CD4-positive, CD25-positive, alpha-beta regulatory T cell (primary cell): ENCODE measurements at regions not wholly inside any gene's neighbourhood (a gene's known extent, or its start where the extent isn't known, plus 50 kb on each side); places are given as distances from the start of the nearest gene placed in this dataset.

Experiments
- ATAC-seq, 2 donors: fragments of 150-1000 bp; cut with Tn5 transposase; one replicate each; pipeline ENCODE4 v1.10.0; 2021; ENCODE audit warnings: low read depth in 2 of 2, moderate number of reproducible peaks in 2 of 2, moderate library complexity in 1 of 2
- DNase-seq, 3 donors: peaks; one replicate each; pipeline versions ENCODE4 v3.0.0 to v3.0.0-alpha.2; 2012 to 2022; ENCODE audit warnings: mixed read lengths in 1 of 3
- H3K27ac ChIP-seq: one replicate; pipeline ENCODE4 v1.7.0; 2013; ENCODE audit warnings: mild to moderate bottlenecking, low read length; ENCODE audit not compliant: insufficient read depth, poor library complexity, severe bottlenecking
- H3K27me3 ChIP-seq: one replicate; pipeline ENCODE4 v1.7.0; 2013; ENCODE audit warnings: low read length; ENCODE audit not compliant: control insufficient read depth, insufficient read depth
- H3K36me3 ChIP-seq: one replicate; pipeline ENCODE4 v1.7.0; 2013; ENCODE audit warnings: mild to moderate bottlenecking, low read length, moderate library complexity; ENCODE audit not compliant: control insufficient read depth, insufficient read depth
- H3K4me1 ChIP-seq: 2 replicates; pipeline ENCODE4 v1.7.0; 2013; ENCODE audit warnings: mild to moderate bottlenecking, low read length; ENCODE audit not compliant: insufficient read depth, control insufficient read depth, poor library complexity, severe bottlenecking
- H3K4me3 ChIP-seq: one replicate; pipeline ENCODE4 v1.7.0; 2013; ENCODE audit warnings: low read depth, mild to moderate bottlenecking, low read length, moderate library complexity
- H3K9me3 ChIP-seq, 2 experiments: 1 replicate in 1 of 2; 2 replicates in 1 of 2; pipeline ENCODE4 v1.7.0; 2013; ENCODE audit warnings: low read length in 2 of 2, mild to moderate bottlenecking in 1 of 2, moderate library complexity in 1 of 2; ENCODE audit not compliant: control insufficient read depth in 2 of 2
- H3K27ac Mint-ChIP-seq, 3 donors: one replicate each; pipeline ENCODE4 v1.8.0; 2020 to 2022; ENCODE audit warnings: mild to moderate bottlenecking in 3 of 3, mixed read lengths in 3 of 3, moderate library complexity in 2 of 3
- H3K27me3 Mint-ChIP-seq: one replicate; pipeline ENCODE4 v1.8.0; 2022; ENCODE audit warnings: mild to moderate bottlenecking, mixed read lengths
- H3K36me3 Mint-ChIP-seq: one replicate; pipeline ENCODE4 v1.8.0; 2020; ENCODE audit warnings: mixed read lengths
- H3K4me1 Mint-ChIP-seq, 4 donors: one replicate each; pipeline ENCODE4 v1.8.0; 2020 to 2022; ENCODE audit warnings: mixed read lengths in 4 of 4, mild to moderate bottlenecking in 1 of 4
- H3K4me3 Mint-ChIP-seq, 4 donors: one replicate each; pipeline ENCODE4 v1.8.0; 2020 to 2022; ENCODE audit warnings: mild to moderate bottlenecking in 4 of 4, mixed read lengths in 4 of 4, moderate library complexity in 3 of 4
- H3K9me3 Mint-ChIP-seq, 7 donors: one replicate each; pipeline ENCODE4 v1.8.0; 2020 to 2022; ENCODE audit warnings: mixed read lengths in 7 of 7, mild to moderate bottlenecking in 3 of 7, moderate library complexity in 2 of 7

DNA sequence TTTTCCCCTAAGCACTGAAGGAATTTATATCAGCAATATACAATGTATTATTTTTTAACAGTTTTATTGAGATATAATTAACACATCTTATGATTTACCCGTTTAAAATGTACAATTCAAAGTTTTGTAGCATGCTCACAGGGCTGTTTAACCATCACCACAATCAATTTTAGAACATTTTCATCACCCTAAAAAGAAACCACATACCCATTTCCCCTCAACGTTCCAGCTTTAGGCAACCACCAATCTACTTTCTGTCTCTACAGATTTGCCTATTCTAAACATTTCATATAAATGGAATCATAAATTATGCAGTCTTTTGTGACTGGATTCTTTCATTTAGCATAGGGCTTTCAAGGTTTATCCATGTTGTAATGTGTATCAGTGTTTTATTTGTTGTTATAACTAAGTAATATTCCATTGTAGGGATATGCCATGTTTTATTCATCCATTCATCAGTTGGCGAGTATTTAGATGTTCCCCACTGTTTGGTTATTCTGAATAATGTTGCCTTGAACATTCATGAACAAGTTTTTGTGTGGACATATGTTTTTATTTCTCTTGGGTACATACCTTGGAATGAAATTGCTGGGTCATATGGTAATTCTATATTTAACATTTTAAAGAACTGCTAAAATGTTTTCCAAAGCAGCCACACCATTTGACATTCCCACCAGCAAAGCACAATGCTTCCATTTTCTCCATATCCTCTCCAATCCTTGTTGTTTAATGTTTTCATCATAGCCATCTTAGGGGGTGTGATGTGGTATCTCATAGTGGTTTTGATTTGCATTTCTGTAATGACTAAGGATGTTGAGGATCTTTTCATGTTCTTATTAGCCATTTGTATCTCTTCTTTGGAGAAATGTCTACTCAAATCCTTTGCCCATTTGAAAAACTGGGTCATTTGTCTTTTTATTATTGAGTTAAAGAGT lies 188.5 kb downstream of the TM2D1 start:
- Histone ChIP-seq H3K9me3 (no peaks in the 10 kb centered on the region), H3K4me1 (no peaks in the 10 kb centered on the region), H3K4me3 (no peak overlapping the region), H3K27ac (no peak overlapping the region), H3K36me3 (no peaks in the 10 kb centered on the region), H3K27me3 (no peaks in the 10 kb centered on the region)
- DNase-seq: no peak
- Mint-ChIP-seq H3K9me3 (no peaks in the 10 kb centered on the region), H3K4me1 (no peaks in the 10 kb centered on the region), H3K36me3 (no peaks in the 10 kb centered on the region), H3K27me3 (no peaks in the 10 kb centered on the region), H3K27ac (no peak overlapping the region), H3K4me3 (no peak overlapping the region)
- no peak for ATAC-seq

DNA sequence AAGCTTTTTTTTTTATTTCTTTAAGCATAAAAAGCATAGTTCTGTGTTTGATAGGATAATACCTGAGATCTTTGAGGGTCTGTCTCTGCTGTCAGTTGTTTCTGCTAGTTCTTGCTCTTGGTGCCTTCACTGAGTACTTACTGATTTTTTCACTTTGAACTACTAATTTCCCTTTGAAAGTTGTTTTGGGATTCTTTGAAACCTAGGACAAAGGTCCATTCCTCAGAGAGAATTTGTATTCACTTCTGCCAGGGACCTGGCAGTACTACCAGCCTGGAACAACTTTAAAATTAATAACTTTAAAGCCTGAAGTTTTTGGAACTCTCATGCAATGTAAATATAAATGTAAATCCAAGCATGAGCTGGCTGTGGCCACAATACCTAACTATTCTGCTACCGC lies 190.1 kb downstream of the TM2D1 start:
- DNase-seq (no peak), ATAC-seq (no peak)
- Mint-ChIP-seq H3K27ac (no peak overlapping the region), H3K4me1 (no peaks in the 10 kb centered on the region), H3K9me3 (no peaks in the 10 kb centered on the region), H3K4me3 (no peak overlapping the region), H3K36me3 (no peaks in the 10 kb centered on the region), H3K27me3 (no peaks in the 10 kb centered on the region)
- H3K4me1 ChIP-seq: no peaks in the 10 kb centered on the region
- H3K9me3 ChIP-seq: no peaks in the 10 kb centered on the region
- no peaks in the 10 kb centered on the region for H3K36me3 ChIP-seq
- H3K27ac ChIP-seq: no peak overlapping the region
- no peak overlapping the region for H3K4me3 ChIP-seq
- H3K27me3 ChIP-seq: no peaks in the 10 kb centered on the region

DNA sequence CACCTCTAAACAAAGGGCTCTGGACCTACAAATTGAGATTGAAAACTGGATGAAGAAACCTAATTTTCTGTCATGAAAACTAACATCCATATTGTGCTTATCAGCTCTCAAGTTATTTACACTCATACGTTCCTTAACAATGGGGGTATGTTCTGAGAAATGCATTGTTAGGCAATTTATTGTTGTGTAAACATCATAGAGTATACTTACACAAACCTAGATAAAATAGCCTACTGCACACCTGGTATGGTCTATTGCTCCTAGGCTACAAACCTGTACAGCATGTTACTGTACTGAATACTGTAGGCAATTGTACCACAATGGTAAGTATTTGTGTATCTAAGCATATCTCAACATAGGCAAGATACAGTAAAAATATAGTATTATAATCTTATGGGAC lies 191.4 kb downstream of the TM2D1 start:
- H3K4me3 Mint-ChIP-seq: no peak overlapping the region
- no peaks in the 10 kb centered on the region for H3K9me3 ChIP-seq
- H3K4me1 ChIP-seq: no peaks in the 10 kb centered on the region
- DNase-seq (no peak), ATAC-seq (no peak)
- H3K4me1 Mint-ChIP-seq: no peaks in the 10 kb centered on the region
- no peaks in the 10 kb centered on the region for H3K9me3 Mint-ChIP-seq
- no peaks in the 10 kb centered on the region for H3K27me3 ChIP-seq
- no peak overlapping the region for H3K27ac ChIP-seq
- no peak overlapping the region for H3K4me3 ChIP-seq
- H3K36me3 Mint-ChIP-seq: no peaks in the 10 kb centered on the region
- no peaks in the 10 kb centered on the region for H3K36me3 ChIP-seq
- no peaks in the 10 kb centered on the region for H3K27me3 Mint-ChIP-seq
- H3K27ac Mint-ChIP-seq: no peak overlapping the region

DNA sequence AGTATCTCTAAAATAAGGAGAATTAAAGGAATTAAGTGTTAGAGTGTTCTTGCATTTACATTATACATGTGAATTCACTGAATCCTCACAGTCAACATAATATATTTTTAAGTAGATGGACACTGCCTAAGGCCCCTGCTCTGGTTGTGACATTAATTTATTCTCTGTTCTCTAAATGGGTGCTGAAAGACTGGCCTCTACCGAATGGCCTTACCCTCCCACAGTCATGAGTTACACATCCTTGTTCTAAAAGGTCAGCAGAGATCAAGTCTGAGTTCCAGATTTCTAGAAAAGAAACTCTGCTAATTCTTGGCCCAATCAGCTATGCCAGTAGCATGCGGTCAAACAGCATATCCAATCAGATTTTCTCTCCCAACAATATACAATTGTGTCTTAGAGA lies 193.2 kb downstream of the TM2D1 start:
- H3K36me3 Mint-ChIP-seq: no peaks in the 10 kb centered on the region
- Histone ChIP-seq H3K27me3 (no peaks in the 10 kb centered on the region), H3K4me1 (no peaks in the 10 kb centered on the region), H3K9me3 (no peaks in the 10 kb centered on the region), H3K36me3 (no peaks in the 10 kb centered on the region), H3K27ac (no peak overlapping the region), H3K4me3 (no peak overlapping the region)
- ATAC-seq (no peak), DNase-seq (no peak)
- no peaks in the 10 kb centered on the region for H3K9me3 Mint-ChIP-seq
- H3K27ac Mint-ChIP-seq: no peak overlapping the region
- no peak overlapping the region for H3K4me3 Mint-ChIP-seq
- H3K4me1 Mint-ChIP-seq: no peaks in the 10 kb centered on the region
- H3K27me3 Mint-ChIP-seq: no peaks in the 10 kb centered on the region

DNA sequence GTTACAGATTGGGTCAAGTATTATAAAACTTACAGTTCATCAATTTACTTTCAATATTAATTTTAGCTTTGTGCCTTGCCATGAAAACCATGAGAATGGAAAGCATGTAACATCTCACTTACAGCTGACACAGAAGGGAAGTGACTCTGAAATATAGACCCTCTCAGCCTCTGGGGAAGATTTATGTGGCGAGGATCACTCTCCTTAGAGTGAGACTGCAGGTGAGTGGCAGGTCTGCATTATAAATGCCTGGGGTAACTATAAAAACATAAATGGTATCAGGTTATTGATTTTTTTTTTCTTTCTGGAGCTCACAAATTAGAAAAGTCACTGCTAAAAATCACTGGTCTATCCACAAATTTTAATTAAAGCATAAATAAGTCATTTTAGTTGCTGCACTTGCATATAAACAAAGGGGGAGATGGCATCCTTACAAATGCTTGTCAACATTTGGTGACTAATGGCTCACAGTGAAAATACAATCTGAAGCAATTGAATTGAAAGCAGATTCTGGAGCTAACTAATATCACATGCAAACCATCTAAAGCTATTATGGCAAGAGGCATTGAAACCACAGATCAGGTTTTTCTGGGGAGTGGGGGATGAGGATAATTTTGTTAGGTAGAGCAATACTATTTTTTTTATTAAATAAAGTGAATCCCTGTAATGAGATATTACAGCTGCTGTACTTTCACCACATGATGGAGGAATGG lies 200.9 kb downstream of the TM2D1 start:
- Histone ChIP-seq H3K36me3 (no peaks in the 10 kb centered on the region), H3K27me3 (peaks cover 6% of the 10 kb centered on the region), H3K4me1 (no peaks in the 10 kb centered on the region), H3K4me3 (no peak overlapping the region), H3K27ac (no peak overlapping the region), H3K9me3 (no peaks in the 10 kb centered on the region)
- no peaks in the 10 kb centered on the region for H3K36me3 Mint-ChIP-seq
- H3K27ac Mint-ChIP-seq: no peak overlapping the region
- ATAC-seq: no peak
- H3K9me3 Mint-ChIP-seq: peaks cover 0 to 1% (median 0%) of the 10 kb centered on the region in 7 donors
- H3K4me1 Mint-ChIP-seq: no peaks in the 10 kb centered on the region
- H3K4me3 Mint-ChIP-seq: no peak overlapping the region
- H3K27me3 Mint-ChIP-seq: peaks cover 13% of the 10 kb centered on the region
- DNase-seq: no peak

DNA sequence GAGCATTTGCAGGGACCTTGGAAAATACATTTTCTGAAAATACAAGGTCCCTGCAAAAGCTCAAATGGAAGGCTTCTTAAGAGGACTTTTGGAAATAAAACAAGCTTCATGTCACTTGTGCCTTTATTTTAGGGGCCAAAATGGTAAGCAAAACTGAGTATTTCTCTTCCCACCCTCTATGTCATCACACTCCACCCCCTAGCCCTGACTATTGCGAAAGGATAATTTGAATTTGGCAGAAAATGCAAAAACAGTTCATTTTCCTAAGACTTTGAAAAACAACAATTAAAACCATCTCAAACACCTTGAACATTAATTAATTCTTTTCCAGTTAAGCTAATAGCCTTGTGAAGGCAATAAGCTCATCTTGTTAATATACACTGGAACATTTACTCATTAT lies 201.7 kb downstream of the TM2D1 start:
- H3K9me3 Mint-ChIP-seq: peaks cover 0 to 1% (median 0%) of the 10 kb centered on the region in 7 donors
- peaks cover 13% of the 10 kb centered on the region for H3K27me3 Mint-ChIP-seq
- H3K36me3 Mint-ChIP-seq: no peaks in the 10 kb centered on the region

DNA sequence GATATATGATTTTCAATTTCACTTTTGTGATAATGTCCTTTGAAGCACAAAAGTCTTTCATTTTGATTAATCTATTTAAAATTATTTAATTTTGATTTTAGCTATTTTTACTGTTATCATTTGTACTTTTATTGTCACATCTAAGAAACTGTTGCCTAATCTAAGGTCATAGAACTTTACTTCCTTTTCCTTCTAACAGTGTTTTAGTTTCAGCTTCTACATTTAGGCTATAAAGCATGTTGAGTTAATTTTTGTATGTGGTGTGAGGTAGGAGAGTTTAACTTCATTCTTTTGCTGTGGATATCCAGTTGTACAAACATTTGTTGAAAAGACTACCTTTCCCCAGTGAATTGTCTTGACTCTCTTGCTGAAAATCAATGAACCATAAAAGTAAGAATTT lies 204.5 kb downstream of the TM2D1 start:
- Histone ChIP-seq H3K9me3 (no peaks in the 10 kb centered on the region), H3K27ac (no peak overlapping the region), H3K4me1 (no peaks in the 10 kb centered on the region), H3K4me3 (no peak overlapping the region), H3K36me3 (no peaks in the 10 kb centered on the region), H3K27me3 (peaks cover 6% of the 10 kb centered on the region)
- ATAC-seq: no peak
- Mint-ChIP-seq H3K4me1 (no peaks in the 10 kb centered on the region), H3K36me3 (no peaks in the 10 kb centered on the region), H3K27me3 (peaks cover 13% of the 10 kb centered on the region), H3K9me3 (peaks cover 0 to 1% (median 0%) of the 10 kb centered on the region in 7 donors), H3K4me3 (no peak overlapping the region), H3K27ac (no peak overlapping the region)
- no peak for DNase-seq

More for the DNA sequence above, 201.7 kb downstream of the TM2D1 start:
- H3K4me1 Mint-ChIP-seq: no peaks in the 10 kb centered on the region
- H3K27ac Mint-ChIP-seq: no peak overlapping the region
- no peak overlapping the region for H3K4me3 ChIP-seq
- H3K4me3 Mint-ChIP-seq: no peak overlapping the region
- no peak overlapping the region for H3K27ac ChIP-seq
- no peaks in the 10 kb centered on the region for H3K36me3 ChIP-seq
- DNase-seq (no peak), ATAC-seq (no peak)
- H3K27me3 ChIP-seq: peaks cover 6% of the 10 kb centered on the region
- no peaks in the 10 kb centered on the region for H3K4me1 ChIP-seq
- no peaks in the 10 kb centered on the region for H3K9me3 ChIP-seq
